HL-60/S4 treated with phorbol 12-myristate 13-acetate at 8.2 ng/mL for 4 days and 3 days (cell line): ENCODE measurements at regions not wholly inside any gene's neighbourhood (a gene's known extent, or its start where the extent isn't known, plus 50 kb on each side); places are given as distances from the start of the nearest gene placed in this dataset.

Source experiments
- in situ Hi-C: fragments of 300-500 bp; cut with MboI; formaldehyde crosslinking; loops from 2 replicates; pipeline ENCODE4 v1.15.0; 2022; ENCODE audit warnings: low sequenced_read_pairs

DNA sequence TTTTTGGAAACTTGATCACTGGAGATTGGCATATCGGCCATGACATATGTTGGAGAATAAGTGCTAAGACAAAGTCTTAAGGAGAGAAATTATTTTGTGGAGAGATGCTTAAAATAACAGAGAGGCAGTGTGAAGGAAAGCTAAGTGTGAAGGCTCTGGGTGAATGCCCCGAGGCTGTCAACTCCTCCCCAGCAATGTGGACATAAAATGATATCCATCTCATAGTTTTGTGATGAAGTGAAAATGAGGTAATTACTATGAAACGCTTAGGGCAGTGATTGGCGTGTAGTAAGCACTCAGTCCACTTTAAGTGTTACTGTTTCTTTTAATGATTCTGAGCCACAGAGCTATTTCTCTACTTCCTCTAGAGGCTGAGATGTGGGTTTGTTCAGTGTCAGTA is 195.8 kb upstream of the KLF12 start:
- in situ Hi-C loops: no loop called here

DNA sequence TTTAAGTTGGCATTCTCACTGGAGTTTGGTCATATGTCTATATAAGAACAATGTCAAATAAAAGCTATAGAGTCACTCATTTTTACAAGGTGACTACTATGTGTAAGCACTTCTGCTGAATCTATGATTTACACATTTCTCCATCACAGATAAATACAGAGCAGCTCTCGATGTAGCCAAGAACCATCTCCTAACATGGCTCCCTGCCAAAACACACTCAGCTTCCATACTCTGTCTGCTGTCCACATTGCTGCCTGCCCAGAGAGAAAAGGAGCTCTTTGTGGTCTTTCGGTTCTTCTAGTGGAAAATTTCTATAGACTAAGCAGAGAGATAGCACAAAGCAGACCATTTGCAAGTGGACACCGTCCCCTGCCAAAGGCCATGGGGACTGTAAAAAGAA is 190.9 kb upstream of the KLF12 start:
- in situ Hi-C loops: no loop called here

DNA sequence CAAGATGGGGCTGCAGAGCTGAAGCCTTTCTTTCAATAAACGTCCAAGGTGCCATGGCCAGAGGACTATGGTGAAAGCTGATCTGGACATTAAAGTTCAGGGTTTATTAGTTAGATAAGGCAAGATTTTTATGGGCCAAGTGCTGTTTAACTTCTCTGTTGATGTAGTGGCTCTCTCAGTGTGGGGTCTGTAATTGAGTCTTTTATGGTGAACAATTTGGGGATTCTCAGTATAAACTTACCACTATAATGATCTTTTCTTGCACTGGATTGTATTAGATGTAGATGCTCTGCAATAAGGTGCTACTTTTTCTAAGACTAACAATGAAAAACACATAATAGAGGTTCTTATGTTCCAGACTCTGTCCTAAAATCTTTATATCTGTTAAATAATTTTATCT is 190.1 kb upstream of the KLF12 start:
- in situ Hi-C loops: no loop called here

GRCh38 chr13:74322562-74322961 is 188.4 kb upstream of the KLF12 start:
- in situ Hi-C loops: no loop called here

DNA sequence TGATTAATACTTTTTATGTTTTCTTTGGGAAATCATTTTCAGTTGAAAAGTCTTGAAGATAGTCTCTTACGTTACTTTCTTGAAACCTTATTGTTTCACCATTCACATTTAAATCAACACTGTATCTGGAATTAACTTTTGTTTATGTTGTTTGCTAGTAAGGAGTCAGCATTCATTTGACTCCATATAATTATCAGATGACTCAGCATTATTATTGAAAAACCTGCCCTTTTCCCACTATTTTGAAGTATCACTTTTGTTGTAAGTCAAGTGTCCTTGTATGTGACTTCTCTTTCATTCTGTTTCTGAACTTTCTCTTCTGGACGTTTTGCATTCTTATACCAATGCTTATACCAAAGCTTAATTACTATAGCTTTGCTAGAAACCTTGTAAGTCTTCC is 186.1 kb upstream of the KLF12 start:
- in situ Hi-C loops: no loop called here

DNA sequence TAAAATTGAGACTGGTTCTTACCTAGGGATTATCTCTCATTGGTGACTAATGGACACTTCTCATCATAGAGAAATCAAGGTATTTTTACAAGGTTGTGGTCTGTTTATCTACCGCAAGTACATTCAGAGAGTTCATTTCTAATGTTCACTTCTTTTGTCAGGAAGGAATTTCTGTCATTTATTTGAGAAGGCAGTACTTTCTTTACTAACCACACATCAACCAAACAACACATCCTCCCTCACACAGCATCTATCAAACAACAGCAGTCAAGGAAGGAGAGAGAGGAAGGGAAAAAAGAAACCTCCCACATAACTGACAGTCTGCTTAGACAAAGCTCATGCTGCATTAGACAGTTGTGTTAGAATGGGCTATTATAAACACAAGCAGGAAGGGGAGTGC is 182.3 kb upstream of the KLF12 start:
- in situ Hi-C loops: no loop called here

GRCh38 chr13:74306496-74306895 is 172.3 kb upstream of the KLF12 start:
- in situ Hi-C loops: no loop called here

DNA sequence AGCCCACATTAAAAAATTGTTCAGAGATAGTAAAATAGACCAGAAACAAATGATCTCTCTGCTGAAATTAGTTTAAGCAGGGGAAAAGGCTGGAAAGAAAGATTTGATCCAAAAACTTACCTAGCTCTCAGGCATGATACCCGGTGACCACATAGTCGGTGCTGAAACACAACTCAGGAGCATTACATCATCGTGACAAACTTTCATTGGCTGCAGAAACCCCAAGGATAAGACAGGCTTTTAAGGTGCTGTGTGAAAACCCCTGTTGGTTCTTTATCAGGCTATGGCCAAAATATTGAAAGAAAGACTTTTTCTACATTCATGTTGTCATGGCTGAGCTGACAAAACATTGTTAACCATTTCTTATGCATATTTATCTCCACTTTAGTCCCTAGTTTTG is 171.7 kb upstream of the KLF12 start:
- in situ Hi-C loops: no loop called here

GRCh38 chr13:74301258-74301935 is 167.2 kb upstream of the KLF12 start:
- in situ Hi-C loops: no loop called here

GRCh38 chr13:74300162-74300561 is 166.0 kb upstream of the KLF12 start:
- in situ Hi-C loops: no loop called here

GRCh38 chr13:74299721-74300120 is 165.5 kb upstream of the KLF12 start:
- in situ Hi-C loops: no loop called here

DNA sequence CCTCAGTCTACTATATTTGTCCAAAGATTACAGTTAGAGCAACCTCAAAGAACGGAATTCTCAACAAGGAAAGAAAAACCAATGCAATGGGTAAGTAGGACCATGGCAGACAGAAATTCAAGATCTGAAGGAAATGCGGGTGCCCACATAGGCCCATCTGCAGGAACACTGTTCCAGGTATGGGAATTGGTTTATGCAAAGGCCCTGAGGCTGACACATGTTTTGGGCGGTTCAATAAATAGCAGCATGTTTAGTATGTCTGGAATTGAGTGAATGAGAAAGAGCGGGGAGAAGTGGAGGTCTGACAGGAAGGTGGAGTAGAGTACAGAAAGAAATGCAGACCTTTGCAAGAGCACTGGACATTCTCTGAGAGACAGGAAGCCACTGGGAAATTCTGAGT is 164.7 kb upstream of the KLF12 start:
- in situ Hi-C loops: no loop called here

GRCh38 chr13:74289861-74290773 is 155.9 kb upstream of the KLF12 start:
- in situ Hi-C loops: no loop called here

DNA sequence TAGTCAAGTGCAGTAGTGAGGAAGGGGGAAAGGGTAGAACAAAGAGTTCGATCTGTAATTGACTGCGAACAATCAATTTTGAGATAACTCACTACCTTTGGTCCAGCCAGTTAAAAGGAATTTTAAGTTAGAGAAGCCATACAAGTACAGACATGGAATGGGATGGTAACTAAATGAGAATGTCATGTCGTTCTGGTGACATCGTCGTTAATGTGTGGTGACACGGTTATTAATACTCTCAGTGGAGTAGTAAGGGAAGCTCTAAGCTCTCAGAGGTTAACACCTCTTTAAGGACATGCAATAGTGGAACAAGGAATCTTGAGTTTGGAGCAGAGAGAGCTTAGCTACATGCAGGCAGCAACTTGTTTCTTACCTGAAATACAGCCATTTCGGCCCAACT is 154.9 kb upstream of the KLF12 start:
- in situ Hi-C loops: no loop called here

GRCh38 chr13:74288361-74288911 is 154.2 kb upstream of the KLF12 start:
- in situ Hi-C loops: no loop called here

DNA sequence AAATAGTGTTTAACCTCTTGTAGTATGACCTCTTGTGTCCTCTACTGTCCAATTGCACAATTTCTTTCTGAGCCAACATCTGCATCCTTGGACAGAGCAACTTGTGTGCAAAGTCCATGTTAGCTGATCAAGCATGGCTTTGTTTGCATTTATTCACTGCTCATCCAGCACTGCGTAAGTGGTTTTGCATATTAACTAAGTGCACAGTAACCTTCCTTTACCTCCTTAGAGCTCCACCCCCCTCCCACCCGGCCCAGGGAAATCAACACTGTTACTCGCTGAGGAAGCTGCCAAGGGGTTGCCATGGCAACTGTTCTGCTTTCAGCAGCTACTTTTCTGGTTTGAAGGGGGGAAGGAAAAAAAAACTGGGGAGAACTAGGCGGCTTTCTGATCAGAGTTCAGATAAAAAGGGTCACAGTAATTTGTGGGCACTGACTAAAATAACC is 153.5 kb upstream of the KLF12 start:
- in situ Hi-C loops: no loop called here

DNA sequence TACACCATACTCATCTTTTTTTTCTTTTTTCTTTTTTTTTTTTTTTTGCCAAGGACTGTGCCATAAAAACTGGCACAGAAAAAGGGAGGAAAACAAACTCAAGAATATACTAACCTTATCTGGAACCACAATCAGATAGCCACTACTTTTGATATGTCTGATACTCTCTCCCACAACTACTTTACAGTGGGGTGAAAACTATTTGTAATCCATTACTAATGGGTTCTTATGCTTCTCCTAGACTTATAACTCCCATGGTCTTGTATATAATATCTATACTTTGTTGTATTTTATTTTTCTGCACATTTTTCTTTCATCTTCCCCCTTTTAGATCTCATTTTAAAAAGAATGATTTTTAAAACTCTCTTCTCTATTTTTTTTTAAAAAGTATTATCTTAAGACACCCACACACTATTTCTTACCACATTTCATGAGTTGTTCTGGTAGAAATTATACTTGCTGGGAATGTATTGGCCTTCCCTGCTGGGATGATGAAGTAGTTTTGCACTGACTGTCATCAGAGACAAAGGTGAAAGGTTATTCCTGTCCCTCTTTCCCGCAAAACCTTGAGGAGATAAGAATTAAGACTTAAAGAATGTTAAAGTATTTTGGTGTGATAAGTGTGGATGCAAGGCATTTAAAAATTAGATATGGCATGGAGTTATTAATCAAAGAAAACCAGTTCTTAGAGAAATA is 146.7 kb upstream of the KLF12 start:
- in situ Hi-C loops: no loop called here

DNA sequence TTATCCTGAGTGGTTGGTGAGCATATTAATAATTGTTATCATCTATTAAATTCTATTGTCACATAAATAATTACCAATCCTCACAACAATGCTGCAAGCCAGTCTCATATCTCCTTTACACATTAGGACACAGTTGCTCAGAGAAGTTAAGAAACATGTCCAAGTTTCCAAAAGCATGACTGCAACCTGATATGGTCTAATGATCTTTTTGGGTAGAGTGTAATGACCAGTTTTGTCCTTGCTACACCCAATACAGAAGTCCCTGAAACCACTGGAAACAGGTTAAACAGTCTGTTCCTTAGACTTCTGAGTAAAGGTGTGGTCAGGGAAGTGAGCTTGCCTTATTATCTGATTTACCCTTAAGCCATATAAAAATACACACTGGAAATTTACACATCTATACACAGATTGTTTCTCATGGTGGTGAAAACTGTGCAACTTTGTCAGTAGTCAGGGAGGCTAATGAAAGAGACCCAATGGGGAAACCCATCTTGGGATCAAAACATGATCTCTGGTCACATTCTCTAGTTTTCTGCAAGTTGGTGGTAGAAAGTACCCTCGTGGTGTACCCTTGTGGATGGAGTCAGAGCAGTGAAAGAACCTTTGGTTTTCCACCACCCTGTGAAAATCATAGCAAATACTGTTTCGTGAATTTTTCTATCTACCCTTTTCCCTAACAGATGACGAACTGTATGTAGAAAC is 146.0 kb upstream of the KLF12 start:
- in situ Hi-C loops: no loop called here

GRCh38 chr13:74278901-74279300 is 144.7 kb upstream of the KLF12 start:
- in situ Hi-C loops: no loop called here

DNA sequence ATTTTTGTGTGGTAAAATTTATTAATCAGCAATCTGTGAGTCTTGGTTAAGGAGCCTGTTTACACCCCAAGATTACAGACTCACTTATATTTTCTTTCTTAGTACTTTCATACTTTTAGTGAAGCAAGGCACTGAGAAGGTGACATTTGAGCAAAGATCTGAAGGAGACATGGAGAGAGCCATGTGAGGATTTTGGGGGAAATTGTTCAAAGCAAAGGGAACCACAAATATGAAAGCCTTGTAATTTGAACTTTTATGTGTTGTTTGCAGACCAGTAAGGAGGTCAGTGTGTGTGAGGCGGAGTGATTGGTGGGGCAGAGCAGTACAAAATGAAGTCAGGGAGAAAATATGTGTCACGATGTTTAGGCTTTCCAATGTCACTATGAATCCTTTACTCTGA is 140.7 kb upstream of the KLF12 start:
- in situ Hi-C loops: no loop called here

DNA sequence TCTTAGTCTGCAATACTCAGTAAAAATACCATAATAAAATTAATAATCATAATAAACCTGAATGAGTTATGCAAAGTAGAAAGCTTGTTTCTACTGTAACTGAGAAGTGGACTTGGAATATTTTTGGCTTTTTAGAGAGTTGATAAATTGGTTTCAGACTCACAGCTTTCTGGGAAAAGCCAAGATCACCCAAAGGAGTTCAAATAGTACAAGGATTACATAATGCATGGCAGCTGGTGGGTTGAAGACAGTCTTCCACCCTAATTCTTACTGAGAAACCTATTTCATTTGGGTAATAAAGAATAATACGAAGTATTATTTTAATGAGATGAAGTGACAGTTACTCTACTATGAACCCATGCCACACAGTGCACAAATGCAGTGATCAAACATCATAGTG is 139.4 kb upstream of the KLF12 start:
- in situ Hi-C loops: no loop called here
